H1 (cell line): ENCODE measurements at regions not wholly inside any gene's neighbourhood (a gene's known extent, or its start where the extent isn't known, plus 50 kb on each side); places are given as distances from the start of the nearest gene placed in this dataset.

Experiments used
- HDAC2 ChIP-seq, 2 experiments: fragments of 300-600 bp in 1 of 2; sonication (generic) in 1 of 2; IDR thresholded peaks; 2 replicates each; pipeline ENCODE4 v1.6.1; 2011 to 2012; ENCODE audit warnings: low read depth in 2 of 2, low read length in 2 of 2, mild to moderate bottlenecking in 2 of 2, moderate library complexity in 2 of 2, borderline replicate concordance in 1 of 2, inconsistent platforms in 1 of 2
- HDAC6 ChIP-seq: IDR thresholded peaks from one replicate; pipeline ENCODE4 v1.7.1; 2012; ENCODE audit warnings: low read depth, mild to moderate bottlenecking, inconsistent platforms, low read length, moderate library complexity

DNA sequence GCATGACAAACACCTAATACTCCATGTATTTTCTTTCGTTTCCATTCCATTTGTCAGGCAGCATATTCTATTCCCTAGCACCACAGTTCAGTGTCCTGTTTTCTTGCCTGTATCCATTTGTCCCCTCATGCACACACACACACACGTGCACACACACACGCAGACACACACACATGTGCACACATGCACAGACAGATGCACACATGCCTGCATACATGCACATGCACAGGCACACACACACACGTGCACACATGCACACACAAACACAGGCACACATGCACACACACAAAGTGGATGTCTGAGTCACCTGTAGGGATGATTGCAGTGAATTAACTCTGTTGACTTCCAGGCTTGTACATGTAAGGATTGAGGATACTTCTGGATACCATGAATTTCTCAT lies 226.7 kb upstream of the SYNDIG1 start (continued):
- TF ChIP-seq HDAC2 (IDR thresholded peaks at IDR 0.05; ENCODE audit: borderline replicate concordance in 1 of 2, low read depth in 2 of 2, low read length in 2 of 2) (no peak), HDAC6 (no peak)
- TF ChIP-seq, all 59 proteins: peak for 0
